NT2/D1 (cell line): ENCODE measurements at regions not wholly inside any gene's neighbourhood (a gene's known extent, or its start where the extent isn't known, plus 50 kb on each side); places are given as distances from the start of the nearest gene placed in this dataset.

Experiments
- SUZ12 ChIP-seq: IDR thresholded peaks from 2 replicates; pipeline ENCODE4 v1.6.1; 2011; ENCODE audit not compliant: insufficient read length, insufficient read depth; ENCODE audit errors: extremely low read depth
- ZNF274 ChIP-seq: IDR thresholded peaks from 2 replicates; pipeline ENCODE4 v1.6.1; 2011; ENCODE audit warnings: mild to moderate bottlenecking, low read depth, low read length

DNA sequence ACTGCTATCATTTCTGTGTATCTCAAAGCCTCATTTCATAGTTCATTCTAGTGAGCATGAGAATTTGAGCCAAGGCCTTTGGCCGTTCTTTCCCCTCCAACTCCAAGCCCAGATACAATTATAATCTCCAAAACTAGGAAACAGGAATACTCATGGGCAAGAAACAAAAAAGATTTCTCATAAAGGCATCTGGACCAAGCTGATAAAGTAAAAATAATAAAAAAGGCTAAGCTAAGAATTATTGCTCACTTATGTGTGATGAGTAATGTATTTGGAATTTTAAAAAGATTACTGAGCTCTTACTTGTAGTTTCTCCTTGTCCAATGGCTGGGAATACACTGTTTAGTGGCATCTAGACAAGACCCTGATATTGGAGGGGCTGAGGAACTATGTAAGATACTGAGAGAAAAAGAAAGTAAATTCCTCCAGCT is 196.4 kb upstream of the POM121L12 start:
- TF ChIP-seq SUZ12: no peak
- no peak for TF ChIP-seq ZNF274
